Nephron progenitor cell (in vitro differentiated cells): ENCODE measurements at regions not wholly inside any gene's neighbourhood (a gene's known extent, or its start where the extent isn't known, plus 50 kb on each side); places are given as distances from the start of the nearest gene placed in this dataset.

Experiments
- DNase-seq: peaks from one replicate; pipeline ENCODE4 v3.0.0; 2021
- H3K27ac Mint-ChIP-seq: 2 replicates; pipeline ENCODE4 v1.8.0; 2021; ENCODE audit warnings: mild to moderate bottlenecking, moderate library complexity, mixed read lengths
- H3K27me3 Mint-ChIP-seq: 2 replicates; pipeline ENCODE4 v1.8.0; 2021; ENCODE audit warnings: mild to moderate bottlenecking, low read depth, mixed read lengths; ENCODE audit not compliant: poor library complexity
- H3K36me3 Mint-ChIP-seq: 2 replicates; pipeline ENCODE4 v1.8.0; 2021; ENCODE audit warnings: low read depth, mixed read lengths
- H3K4me1 Mint-ChIP-seq: 2 replicates; pipeline ENCODE4 v1.8.0; 2021; ENCODE audit warnings: mixed read lengths
- H3K4me3 Mint-ChIP-seq: 2 replicates; pipeline ENCODE4 v1.8.0; 2021; ENCODE audit warnings: mild to moderate bottlenecking, moderate library complexity, mixed read lengths
- H3K9me3 Mint-ChIP-seq: 2 replicates; pipeline ENCODE4 v1.8.0; 2021; ENCODE audit warnings: mild to moderate bottlenecking, moderate library complexity, mixed read lengths
- TF ChIP-seq, protein P1 (sequence below): fragments of 200-600 bp; sonication (generic); IDR thresholded peaks from 2 replicates; pipeline ENCODE4 v1.5.0; 2021; ENCODE audit warnings: antibody characterized with exemption

DNA sequence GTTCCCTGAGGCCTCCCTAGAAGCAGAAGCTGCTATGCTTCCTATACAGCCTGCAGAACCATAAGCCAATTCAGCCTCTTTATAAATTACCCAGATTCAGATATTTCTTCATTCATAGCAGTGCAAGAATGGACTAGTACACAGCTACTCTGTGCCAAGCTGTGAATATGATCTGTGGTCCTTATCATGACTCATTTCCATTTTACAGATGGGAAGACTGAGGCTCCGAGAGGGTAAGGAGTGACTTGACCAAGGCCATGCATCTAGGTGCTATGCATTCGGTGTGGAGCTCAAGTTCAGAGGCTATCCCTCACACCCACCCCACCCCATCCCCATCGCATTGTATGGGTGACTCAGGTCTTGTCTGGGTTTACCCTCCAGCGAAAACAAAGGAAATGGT lies 52.3 kb upstream of the DISP3 start:
- peaks cover 3% of the 10 kb centered on the region for H3K36me3 Mint-ChIP-seq
- H3K27ac Mint-ChIP-seq: no peak overlapping the region
- no peak for DNase-seq
- no peak overlapping the region for H3K4me3 Mint-ChIP-seq
- H3K9me3 Mint-ChIP-seq: peaks cover 3% of the 10 kb centered on the region
- H3K4me1 Mint-ChIP-seq: peaks cover 36% of the 10 kb centered on the region
- peaks cover 2% of the 10 kb centered on the region for H3K27me3 Mint-ChIP-seq
- TF ChIP-seq, protein P1, sequence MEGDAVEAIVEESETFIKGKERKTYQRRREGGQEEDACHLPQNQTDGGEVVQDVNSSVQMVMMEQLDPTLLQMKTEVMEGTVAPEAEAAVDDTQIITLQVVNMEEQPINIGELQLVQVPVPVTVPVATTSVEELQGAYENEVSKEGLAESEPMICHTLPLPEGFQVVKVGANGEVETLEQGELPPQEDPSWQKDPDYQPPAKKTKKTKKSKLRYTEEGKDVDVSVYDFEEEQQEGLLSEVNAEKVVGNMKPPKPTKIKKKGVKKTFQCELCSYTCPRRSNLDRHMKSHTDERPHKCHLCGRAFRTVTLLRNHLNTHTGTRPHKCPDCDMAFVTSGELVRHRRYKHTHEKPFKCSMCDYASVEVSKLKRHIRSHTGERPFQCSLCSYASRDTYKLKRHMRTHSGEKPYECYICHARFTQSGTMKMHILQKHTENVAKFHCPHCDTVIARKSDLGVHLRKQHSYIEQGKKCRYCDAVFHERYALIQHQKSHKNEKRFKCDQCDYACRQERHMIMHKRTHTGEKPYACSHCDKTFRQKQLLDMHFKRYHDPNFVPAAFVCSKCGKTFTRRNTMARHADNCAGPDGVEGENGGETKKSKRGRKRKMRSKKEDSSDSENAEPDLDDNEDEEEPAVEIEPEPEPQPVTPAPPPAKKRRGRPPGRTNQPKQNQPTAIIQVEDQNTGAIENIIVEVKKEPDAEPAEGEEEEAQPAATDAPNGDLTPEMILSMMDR: no peak

DNA sequence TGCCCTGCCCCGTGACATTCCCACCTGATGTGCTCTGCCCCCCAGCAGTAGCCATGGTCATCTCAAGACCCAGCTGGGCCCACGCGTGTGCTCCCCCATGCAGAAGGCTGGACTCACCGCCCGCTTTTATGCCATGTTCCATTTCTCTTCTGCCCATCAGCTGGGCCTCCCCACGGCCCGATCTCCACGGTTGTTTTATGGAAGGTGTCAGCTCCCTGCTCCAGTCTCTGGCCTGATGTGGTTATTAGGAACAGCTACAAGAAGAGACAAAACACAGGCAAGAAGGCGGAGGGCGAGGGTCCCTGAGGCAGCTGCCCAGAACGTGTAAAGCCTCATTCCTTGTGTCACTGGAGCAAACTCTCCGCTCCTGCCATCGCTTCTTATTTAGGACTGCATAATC lies 50.2 kb upstream of the DISP3 start:
- Mint-ChIP-seq H3K4me3 (no peak overlapping the region), H3K27ac (peak overlapping the region; percentile 30), H3K4me1 (peaks cover 46% of the 10 kb centered on the region), H3K9me3 (peaks cover 2% of the 10 kb centered on the region), H3K36me3 (peaks cover 3% of the 10 kb centered on the region), H3K27me3 (peaks cover 4% of the 10 kb centered on the region)
- DNase-seq: no peak
- TF ChIP-seq, protein P1: no peak
